Heart left ventricle (tissue), 13 donors: ENCODE measurements at regions not wholly inside any gene's neighbourhood (a gene's known extent, or its start where the extent isn't known, plus 50 kb on each side); places are given as distances from the start of the nearest gene placed in this dataset.

ENCODE experiments used
- CTCF ChIP-seq, 12 donors: fragments of 200-600 bp; sonication (generic) in 4 of 12; IDR thresholded peaks; one replicate each; pipeline versions ENCODE4 v1.5.0 to v1.8.0; 2018 to 2022; ENCODE audit warnings: antibody characterized with exemption in 12 of 12, mild to moderate bottlenecking in 5 of 12
- POLR2A ChIP-seq, 2 donors: fragments of 450-650 bp; IDR thresholded peaks; one replicate each; pipeline ENCODE4 v1.6.1; 2017; ENCODE audit warnings: antibody characterized with exemption in 2 of 2, mild to moderate bottlenecking in 2 of 2, moderate library complexity in 2 of 2
- donor health status: ischemic (EF 13 %, LVEDD 7.1; RV severe dilation, severe dysfunction).
- donor health status: DM: no; HTN: yes; CAD: no.
- donor health status: DM: no; HTN: no; CAD: no.
- donor health status: ischemic (EF 25% LVEDD 6.9; RV normal size, moderate dysfunction).
- donor health status: ischemic (EF 25% LVEDD 5.7; RV mildly dilated, moderate dysfunction).
- donor health status: ischemic (EF 35%, LVEDD 5.7; RV mildly dilated, moderate dysfunction).
- donor health status: nonischemic (EF 11% LVEDD 7.7; RV severe dilation, severe dysfunction).
- donor health status: DM: yes; HTN: yes; CAD: no.
- donor health status: PGD.
- donor health status: ischemic (EF 29% LVEDD 5.4; RV normal size, mild dysfunction).
- donor health status: nonischemic (EF 23%, LVEDD 6.1; RV moderate dilation, normal function).

- TF ChIP-seq CTCF (IDR thresholded peaks at IDR 0.05) (no peak), POLR2A (IDR thresholded peaks at IDR 0.05) (no peak)
Observed at GRCh38 chr12:94091624-94092023, 56.8 kb upstream of the PLXNC1 start.
